ENCODE measurements at regions not wholly inside any gene's neighbourhood (a gene's known extent, or its start where the extent isn't known, plus 50 kb on each side); places are given as distances from the start of the nearest gene placed in this dataset.
"Not testable (repeated sequence)": the region's sequence is repeated elsewhere in the genome, so short reads cannot be mapped to it uniquely, and the experiment has no call there.

DNA sequence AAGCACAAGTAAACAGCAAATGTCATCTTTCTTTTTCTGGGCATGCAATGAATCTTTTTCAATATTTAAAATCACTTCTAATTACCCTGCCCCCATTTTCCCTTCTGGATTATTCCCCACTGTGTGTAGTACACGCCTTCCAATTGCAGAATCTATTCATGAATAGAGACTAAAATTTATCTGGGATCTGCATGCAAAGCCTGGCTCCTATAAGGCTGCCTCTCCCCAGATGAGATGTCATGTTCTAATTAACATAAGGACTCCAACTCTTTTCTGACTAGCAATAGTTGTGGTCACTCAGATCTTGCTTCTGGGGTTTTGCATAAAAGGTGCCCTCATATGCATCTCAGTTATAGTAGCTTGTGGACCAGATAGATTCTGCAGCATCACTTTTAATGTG, 473.5 kb downstream of the BTG1 start:
- no peak for DNase-seq (ENCODE audit: low read depth)

DNA sequence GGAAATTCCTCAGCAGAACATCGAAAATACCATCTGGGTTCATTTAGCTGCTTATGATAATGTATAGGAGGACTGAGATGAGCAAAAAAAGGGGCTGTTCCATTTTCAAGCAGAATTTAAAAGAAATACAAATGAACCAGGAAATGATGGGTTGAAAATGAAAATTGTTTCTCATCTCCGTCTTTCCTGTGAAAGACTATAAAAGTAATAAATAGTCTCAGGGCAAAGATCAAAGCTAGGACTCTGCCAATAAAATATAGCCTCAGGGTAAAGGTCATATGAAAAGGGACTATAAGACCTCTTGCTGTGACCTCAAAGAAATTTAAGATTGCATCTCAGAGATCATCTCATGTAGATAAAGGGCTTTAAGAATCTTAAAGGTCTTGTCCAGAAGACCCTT, 478.0 kb downstream of the BTG1 start:
- DNase-seq (ENCODE audit: low read depth) = peak; percentile 9

DNA sequence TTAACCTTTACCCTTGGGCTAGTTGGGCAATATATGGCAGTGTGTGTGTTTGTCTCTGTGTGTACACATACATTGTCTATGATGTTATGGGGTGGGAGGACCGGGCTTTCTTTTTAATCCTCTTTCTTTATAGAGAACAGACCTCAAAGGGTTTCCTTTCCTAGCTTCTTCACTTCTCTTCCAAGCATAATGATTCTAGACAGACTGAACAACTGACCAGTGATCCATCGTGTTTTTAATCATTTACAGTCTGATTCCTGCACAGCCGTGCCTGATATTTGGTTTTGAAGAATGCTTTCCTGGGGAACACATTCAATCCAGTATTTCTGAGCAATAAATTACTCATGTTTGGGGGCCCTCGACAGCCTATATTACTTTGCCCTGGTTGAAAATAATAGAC, 481.1 kb upstream of the DCN start:
- DNase-seq (ENCODE audit: low read depth) = no peak

DNA sequence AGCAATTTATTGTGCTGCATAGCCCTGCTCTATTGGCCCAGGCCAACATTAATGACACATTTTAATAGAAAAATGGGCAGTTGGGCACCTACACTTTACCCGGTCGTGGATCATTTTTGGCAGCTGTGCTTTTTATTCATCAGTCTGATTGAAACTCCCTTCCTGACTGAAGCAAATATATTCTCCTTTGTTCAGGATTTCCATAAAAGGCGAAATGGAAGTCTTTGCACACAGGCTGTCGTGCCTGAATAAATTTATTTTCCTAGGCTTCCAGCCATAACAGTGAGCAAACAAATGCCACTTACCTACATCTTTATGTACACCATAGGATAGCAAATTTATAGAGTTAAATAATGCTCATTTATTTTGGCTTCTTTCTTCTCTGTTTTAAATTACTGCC, 480.7 kb upstream of the DCN start:
- no peak for DNase-seq (ENCODE audit: low read depth)

DNA sequence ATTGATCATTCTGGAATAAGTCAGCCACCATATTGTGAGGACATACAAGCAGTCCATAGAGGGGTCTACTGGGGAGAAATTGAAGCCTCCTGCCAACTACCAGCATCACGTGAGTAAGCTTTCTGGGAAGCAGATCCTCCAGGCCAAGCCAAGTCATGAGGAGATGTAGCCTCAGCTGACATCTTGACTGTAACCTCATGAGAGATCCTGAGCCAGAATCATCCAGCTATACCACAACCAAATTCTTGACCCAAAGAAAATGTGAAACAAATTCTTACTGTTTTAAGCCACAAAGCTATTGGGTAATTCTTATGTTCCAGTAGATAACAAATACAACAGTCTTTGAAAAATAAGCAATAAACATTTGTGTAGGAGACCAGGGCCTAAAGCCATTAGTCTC, 479.4 kb upstream of the DCN start:
- DNase-seq (ENCODE audit: low read depth) = no peak

DNA sequence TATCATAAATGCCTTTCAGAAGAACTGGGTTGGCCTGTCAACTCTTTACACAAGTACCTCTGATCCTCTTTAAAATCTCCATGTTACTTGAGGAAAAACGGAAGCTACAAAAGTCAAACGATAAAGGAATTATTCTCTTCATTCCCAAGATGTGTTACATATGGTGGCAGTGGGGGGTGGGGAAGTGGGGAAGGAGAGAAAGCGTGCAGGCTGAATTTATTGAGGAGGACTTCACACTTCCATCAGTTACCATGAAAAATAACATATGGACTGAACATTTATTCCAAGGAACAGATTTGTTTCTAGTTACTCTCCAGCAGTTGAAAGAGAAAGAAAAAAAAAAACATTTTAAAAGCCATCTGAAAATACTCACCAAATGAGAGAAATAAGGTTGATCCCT, 474.4 kb upstream of the DCN start:
- no peak for DNase-seq (ENCODE audit: low read depth)

DNA sequence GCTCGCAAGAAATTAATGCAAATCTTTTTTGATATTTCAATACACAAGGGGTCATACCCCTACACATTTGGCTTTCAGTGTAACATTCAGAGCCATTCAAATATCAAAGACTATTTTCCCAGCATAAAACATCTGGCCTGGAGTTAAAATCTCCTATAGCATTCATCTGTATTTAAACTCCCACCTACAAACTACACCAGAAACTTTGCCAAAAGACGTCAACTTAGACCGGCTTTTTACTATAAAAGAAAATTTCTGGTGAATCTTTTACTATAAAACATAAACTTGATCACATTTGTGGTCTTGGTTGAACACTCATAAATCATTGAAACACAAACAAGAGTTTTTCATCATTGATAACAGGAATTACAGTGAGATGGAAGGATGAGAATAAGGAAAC, 473.3 kb upstream of the DCN start:
- no peak for DNase-seq (ENCODE audit: low read depth)

DNA sequence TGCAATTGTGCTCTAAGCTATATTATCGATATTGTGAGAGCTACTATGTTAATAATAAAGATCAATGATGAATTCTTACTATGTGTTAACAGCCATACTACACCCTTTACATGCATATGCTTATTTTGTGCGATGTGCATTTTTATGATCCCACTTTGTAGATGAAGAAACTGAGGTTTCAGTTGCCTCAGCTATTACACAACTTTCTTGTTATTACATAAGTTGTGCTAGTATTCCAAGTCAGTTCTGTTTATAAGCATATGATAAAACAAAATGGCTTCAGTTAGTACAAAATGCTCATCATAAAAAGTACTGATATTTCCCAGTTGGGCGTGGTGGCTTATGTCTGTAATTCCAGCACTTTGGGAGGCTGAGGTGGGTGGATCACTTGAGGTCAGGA, 471.5 kb upstream of the DCN start:
- no peak for DNase-seq (ENCODE audit: low read depth)

DNA sequence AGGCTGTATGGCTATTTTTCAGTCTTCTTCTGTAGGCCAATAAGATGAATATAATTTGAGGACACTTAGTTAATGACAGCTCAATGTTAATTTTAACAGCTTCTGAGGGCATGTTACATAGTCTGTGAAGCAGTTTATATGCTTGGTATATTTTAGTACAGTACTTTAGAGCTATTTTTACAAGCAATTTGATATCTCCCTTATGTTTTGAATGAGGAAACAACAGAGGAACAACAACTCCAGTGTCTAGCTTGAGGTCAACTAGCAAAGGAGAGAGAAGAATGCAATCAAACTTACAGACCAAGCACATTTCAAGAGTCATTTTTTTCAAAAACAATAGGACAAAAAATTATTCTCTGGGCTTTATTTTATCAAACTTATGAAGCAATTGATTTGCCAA, 469.1 kb upstream of the DCN start:
- DNase-seq (ENCODE audit: low read depth) = no peak

DNA sequence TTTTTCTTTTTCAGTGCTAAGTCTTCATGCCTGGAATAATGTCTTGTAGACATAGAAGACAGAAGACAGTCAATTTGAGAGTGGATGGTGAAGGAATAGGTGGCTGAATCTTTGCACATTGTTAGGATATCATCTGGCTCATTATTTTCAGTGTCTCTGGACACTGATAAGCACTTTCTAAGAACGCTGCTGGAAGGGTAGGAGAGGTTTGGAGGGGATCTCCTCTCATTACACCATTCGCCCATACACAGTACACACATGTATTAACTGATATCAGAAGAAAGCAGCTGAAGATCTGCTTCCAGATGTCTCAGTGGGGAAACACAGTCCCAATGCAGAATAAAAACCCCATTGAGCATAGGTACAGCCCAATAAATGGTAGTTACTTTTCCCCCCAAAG, 461.1 kb upstream of the DCN start:
- no peak for DNase-seq (ENCODE audit: low read depth)

DNA sequence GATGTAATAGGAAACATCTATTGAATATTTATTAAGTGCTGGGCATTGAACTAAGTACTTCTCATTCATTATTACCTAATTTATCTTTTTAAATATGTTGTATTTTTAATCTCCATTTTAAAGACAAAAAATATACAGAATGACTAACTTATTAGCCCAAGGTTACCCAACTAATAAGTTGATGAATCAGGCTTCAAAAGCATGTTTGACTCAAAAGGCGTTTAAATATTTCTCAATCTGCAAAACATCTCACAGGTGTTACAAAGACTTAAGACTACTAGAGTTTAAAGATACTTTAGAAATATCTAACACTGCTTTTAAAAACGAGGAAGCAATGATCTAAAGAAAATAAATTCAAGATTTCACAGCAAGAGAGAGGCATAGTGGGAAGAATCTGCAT, 457.4 kb upstream of the DCN start:
- no peak for DNase-seq (ENCODE audit: low read depth)

DNA sequence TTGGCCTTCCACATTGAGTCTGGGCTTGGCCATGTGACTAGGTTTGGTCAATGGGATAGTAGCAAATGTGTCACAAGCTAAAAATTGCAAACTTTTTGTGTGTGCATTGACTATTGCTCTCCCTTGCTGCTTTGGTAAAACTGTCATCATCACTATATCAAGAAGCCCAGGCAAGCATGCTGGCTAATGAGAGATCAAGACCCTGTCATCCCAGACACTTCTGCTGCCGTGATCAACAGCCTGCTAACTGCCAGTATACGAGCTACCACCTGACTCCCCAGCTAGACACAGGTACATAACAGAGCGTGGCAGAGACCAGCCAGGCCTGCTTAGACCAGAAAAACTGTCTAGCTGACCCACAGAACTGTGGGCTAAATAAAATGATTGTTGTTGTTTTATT, 456.7 kb upstream of the DCN start:
- DNase-seq (ENCODE audit: low read depth) = no peak

DNA sequence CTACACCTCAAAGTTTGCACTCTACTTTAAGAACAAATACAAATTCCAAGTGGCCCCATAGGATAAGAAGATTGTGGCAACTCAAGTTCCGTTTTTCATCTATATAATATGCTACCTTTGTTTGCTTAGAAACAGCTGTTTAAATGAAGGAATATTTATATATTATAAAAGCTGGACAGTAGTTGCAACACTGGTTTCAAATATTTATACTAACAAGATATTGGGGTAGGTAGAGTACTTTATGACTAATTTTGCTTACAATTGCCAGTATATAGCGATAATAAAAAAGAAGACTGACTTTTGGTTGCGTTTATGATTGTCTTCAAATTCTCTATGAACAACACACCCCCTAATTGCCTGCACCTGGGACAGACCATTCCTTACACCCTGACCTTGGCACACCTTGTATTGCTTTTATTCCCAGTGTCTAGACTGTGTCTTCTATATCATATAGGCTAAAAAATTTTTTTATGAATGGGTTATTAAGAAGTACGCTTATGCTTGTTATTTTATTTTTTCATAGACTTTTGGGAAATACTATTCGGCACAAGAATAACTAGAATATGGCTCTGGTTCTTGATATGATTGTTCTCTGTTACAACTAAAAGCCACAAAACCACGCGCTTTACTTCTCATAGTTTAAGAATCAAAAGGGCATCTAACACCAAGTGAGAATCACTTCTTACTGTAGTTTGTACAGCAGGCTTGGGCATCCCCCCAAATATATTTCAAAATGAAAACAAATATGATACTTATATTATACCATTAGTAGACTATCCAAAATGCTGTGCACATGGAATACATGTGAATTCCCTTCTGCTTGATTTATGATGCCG, 455.4 kb upstream of the DCN start:
- DNase-seq (ENCODE audit: low read depth) = no peak

DNA sequence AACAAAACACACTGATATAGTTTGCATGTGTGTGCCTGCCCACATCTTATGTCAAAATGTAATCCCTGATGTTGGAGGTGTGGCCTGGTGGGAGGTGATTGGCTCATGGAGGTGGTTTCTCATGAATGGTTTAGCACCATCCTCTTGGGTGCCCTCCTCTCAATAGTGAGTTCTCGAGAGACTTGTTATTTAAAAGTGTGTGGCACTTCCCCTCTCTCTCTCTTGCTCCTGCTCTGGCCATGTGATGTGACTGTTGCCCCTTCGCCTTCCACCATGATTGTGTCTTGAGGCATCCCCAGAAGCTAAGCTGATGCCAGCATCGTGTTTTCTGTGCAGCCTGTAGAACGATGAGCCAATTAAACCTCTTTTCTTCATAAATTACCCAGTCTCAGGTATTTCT, 454.1 kb upstream of the DCN start:
- DNase-seq (ENCODE audit: low read depth) = no peak

DNA sequence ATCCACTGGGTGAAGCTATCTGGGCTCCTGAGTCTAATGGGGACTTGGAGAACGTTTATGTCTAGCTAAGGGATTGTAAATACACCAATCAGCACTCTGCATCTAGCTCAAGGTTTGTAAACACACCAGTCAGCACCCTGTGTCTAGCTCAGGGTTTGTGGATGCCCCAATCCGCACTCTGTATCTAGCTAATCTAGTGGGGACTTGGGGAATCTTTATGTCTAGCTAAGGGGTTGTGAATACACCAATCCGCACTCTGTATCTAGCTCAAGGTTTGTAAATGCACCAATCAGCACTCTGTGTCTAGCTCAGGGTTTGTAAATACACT, 451.7 kb upstream of the DCN start:
- DNase-seq (ENCODE audit: low read depth) = not testable (repeated sequence)

DNA sequence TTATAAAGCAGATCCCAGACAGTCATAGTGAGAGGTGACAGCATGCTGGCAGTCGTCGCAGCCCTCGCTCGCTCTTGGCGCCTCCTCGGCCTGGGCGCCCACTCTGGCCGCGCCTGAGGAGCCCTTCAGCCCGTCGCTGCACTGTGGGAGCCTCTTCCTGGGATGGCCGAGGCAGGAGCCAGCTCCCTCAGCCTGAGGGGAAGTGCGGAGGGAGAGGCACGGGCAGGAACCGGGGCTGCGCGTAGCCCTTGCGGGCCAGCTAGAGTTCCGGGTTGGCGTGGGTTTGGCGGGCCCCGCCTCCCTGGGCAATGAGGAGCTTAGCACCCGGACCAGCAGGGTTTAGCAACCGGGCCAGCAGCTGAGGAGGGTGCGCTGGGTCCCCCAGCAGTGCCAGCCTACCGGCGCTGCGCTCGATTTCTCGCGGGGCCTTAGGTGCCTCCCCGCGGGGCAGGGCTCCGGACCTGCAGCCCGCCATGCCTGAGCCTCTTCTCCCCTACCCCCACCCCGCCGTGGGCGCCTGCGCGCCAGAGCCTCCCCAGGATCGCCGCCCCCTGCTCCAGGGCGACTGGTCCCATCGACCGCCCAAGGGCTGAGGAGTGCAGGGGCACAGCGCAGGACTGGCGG, 451.2 kb upstream of the DCN start:
- no peak for DNase-seq (ENCODE audit: low read depth)

DNA sequence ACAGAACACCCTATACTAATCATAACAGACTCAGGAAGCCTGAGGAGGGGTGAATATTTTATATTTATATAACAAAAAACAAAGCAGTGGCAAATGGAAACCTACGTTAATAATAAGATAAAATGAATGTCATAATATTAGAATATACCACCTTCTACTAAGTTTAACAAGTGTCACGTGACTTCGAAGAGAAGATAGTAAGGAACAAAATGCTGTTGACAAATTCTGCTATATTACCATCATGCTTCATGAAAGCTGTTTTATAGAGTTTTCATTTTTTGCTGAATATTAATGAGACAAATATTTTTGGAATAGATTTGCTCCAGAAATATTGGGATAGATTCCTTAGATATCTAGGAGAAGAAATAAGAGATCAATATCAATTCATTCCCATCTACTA, 450.6 kb upstream of the DCN start:
- DNase-seq (ENCODE audit: low read depth) = no peak

DNA sequence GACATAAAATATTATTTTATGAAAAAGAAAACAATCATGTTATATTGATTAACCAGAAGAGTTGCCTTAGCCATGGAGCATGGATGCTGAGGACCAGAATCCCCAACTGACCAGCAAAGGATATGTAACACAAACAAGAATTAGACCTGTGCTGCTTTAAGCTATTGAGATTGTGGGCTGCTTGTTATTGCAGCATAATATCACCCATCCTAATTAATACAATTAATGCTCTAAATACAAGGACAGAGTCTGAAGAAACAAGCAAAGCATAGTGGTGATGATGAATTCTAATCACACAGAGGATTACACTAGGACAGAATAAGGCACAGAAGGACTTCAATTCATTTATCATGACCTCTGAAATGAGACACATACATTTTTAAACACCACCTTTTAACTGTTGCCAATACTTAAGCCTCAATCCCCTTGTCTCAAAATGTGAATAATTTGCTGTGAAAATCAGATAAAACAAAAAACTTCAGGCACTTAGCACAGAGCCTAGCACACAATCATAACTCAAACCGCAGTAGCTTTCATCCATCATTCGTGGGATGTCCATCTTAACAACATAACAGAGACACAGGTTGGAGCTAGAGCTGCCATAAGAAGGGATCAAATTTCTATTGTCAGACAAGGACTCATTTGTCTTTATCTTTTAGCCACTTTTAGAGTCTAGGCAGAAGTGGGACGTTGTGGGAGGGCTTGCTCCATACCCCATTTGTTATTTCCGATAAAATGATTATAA, 449.6 kb upstream of the DCN start:
- DNase-seq (ENCODE audit: low read depth) = no peak

DNA sequence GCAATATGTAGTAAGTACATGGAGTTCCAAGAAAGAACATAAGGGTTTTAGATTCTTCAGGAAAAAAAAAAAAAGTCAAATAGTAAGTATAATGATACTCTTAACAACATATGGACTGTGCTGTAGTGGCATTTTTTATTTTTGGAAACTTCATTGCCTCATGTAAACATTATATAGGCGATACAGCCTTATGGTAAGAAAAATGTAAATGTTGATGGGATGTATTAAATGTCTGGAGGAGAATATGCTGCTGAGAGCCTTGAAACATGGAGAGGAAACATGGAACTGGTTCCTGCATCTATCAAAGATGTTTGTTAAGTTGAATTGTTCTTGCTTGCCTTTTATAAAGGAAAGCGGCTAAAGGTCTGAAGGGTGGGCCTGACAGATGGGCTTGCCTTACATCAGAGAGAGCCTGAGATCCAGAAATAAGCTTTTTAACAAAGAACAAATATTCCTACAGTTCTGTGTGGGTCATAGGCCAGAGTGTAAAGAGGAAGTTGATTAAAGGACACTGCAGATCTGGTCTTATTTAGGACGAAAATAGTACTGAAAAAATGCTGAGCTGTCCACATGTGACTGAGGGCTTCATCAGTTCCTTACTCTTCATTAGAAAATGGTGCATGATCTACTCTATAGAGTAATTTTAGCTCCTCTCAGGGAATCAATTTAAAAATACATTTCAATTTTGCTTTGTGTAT, 448.1 kb upstream of the DCN start:
- DNase-seq (ENCODE audit: low read depth) = no peak

DNA sequence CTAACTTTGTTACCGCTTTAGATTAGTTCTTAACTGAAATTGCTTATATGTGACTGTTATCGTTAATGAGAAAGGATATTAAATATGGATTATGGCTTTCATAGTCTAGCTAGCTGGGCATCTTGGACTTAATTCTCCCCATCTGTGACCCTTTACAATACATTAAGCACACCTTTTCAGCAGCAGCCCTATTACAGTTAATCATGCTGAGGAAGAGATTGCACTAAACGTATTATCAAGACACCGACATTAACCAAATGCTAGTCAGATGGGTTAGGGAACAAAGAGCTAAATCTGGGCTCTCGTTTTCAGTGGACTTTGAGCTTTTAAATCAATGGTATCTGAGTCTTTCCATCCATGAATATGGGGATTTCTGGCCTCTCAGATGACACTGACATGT, 447.5 kb upstream of the DCN start:
- no peak for DNase-seq (ENCODE audit: low read depth)

DNA sequence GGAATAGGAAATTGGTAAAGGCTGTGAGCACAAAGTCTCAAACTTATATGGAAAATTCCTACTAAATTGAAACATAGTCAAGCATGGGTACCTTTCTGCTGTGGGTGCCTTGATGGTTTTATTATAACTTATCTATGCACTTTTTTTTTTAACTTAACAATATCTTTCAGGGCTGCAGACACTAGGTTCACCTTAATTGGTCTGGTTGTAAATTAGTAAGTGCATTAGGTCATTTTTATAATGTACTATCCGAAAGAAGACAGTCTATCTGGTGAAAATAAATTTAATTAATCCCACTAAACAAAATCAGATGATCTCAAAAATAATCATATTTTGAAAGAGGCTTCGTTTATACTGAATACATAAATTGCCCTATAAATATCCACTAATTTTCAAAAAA, 446.8 kb upstream of the DCN start:
- no peak for DNase-seq (ENCODE audit: low read depth)

DNA sequence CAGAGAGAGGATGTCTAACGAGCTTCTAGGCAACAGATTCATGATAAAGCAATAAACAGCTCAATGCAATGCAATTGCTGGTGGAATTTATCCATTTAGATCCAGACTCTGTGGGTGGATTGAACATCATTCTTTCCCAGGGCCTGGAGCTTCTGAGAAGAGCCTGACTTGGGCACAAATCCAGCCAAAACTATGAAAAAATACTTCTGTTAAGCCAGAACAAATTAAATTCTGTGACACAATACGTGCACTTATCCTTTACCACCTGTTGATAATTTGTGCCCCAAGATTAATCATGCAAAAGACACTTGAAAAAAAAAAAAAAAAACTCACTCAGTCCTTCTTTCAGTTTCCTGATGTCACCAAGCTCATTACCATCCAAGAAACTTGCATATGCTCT, 446.0 kb upstream of the DCN start:
- DNase-seq (ENCODE audit: low read depth) = no peak

DNA sequence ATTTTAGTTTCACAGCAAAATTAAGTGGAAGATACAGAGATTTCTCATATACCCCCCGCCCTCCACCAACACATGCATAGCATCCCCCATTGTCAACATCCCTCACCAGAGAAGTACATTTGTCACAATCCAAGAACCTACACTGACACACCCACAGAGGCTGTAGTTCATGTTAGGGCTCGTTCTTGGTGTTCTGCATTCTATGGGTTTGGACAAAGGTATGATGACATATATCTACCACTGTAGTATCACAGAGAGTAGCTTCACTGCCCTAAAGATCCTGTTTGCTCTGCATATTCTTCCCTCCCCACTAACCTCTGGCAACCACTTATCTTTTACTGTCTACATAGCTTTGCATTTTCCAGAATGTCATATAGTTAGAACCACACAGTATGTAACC, 444.6 kb upstream of the DCN start:
- DNase-seq (ENCODE audit: low read depth) = no peak
